ENCODE measurements at regions not wholly inside any gene's neighbourhood (a gene's known extent, or its start where the extent isn't known, plus 50 kb on each side); places are given as distances from the start of the nearest gene placed in this dataset.

- Histone ChIP-seq H3K4me3 (ENCODE audit: low read length in 2 of 2) (no peak overlapping the region), H2AK5ac (ENCODE audit: low read depth, low read length) (no peak overlapping the region), H3K27me3 (ENCODE audit: control insufficient read depth in 3 of 3, insufficient read depth in 3 of 3, low read depth in 1 of 3, low read length in 3 of 3) (no peaks in the 10 kb centered on the region), H3K14ac (ENCODE audit: low read length) (no peak overlapping the region), H3K9ac (ENCODE audit: low read depth, low read length, poor library complexity) (no peak overlapping the region), H2AFZ (ENCODE audit: low read length) (no peak overlapping the region), H3K9me3 (replicated peaks in 1 of 2; ENCODE audit: control insufficient read depth in 2 of 2, insufficient read depth in 1 of 2, low read depth in 1 of 2, low read length in 2 of 2) (no peaks in the 10 kb centered on the region), H3K18ac (ENCODE audit: low read length) (no peak overlapping the region), H4K8ac (ENCODE audit: low read depth, low read length) (no peak overlapping the region), H4K91ac (ENCODE audit: low read depth, low read length, poor library complexity) (no peak overlapping the region), H2BK15ac (ENCODE audit: low read length) (no peak overlapping the region), H2BK5ac (ENCODE audit: low read length) (no peak overlapping the region), H3K23ac (ENCODE audit: low read depth, low read length, poor library complexity) (no peak overlapping the region), H3K4ac (ENCODE audit: low read length) (no peak overlapping the region), H2BK12ac (ENCODE audit: low read length) (no peak overlapping the region), H3K27ac (replicated peaks; ENCODE audit: low read length) (no peak overlapping the region), H3K36me3 (replicated peaks in 1 of 2; ENCODE audit: control insufficient read depth in 2 of 2, insufficient read depth in 2 of 2, low read length in 2 of 2) (no peaks in the 10 kb centered on the region), H2BK120ac (ENCODE audit: low read depth, low read length) (no peak overlapping the region), H3K79me1 (ENCODE audit: low read depth, low read length) (no peaks in the 10 kb centered on the region), H3K4me1 (ENCODE audit: control insufficient read depth in 2 of 2, insufficient read depth in 1 of 2, low read depth in 1 of 2, low read length in 2 of 2) (no peaks in the 10 kb centered on the region), H3K4me2 (ENCODE audit: insufficient read depth, low read length, poor library complexity, severe bottlenecking) (no peak overlapping the region)
- no CpG with 5 or more reads among the region's 4 CpGs for WGBS, 2 donors (ENCODE audit: extremely low coverage in 2 of 2, insufficient read length in 2 of 2, insufficient replicate concordance in 1 of 2)
- no peak for DNase-seq (ENCODE audit: low spot score)
These were observed 348.0 kb upstream of the MEX3C start for GRCh38 chr18:51545446-51545845.

DNA sequence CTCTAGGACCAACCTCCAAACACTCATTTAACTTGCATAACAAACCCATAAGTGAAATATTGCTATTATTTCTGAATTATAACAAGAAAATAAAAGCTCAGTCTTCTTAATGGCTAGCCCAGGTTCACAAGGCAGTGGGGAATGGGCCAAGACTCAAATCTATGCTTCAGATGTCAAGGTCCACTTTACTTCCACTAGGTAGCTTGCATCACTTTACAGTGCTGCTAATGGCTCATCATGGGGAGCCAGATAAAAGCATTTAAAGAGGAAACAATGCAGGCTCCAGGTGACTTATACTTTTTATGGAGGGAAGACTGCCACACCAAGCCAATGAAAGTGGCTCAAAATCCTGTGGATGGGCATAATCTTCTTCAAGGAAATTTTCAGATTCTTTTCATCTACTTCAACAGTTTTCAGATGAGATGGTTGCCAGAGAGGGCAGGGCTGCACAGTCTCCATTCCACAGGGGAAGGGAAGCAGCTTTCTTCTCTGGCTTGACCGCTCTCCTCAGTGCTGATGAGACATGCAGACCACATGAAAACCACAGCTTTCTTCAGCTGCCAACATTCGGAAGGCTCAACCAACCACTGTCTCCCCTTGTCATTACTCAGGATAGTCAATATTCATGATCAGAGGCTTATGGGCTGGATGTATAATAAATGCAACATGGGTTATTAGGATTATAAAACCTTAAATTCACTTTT lies 361.9 kb upstream of the MEX3C start:
- H3K79me1 ChIP-seq (ENCODE audit: low read depth, low read length): no peaks in the 10 kb centered on the region
- H3K18ac ChIP-seq (ENCODE audit: low read length): no peak overlapping the region
- H2BK12ac ChIP-seq (ENCODE audit: low read length): no peak overlapping the region
- no peak overlapping the region for H2AK5ac ChIP-seq (ENCODE audit: low read depth, low read length)
- H3K4me3 ChIP-seq (ENCODE audit: low read length in 2 of 2): no peak overlapping the region
- H2BK120ac ChIP-seq (ENCODE audit: low read depth, low read length): no peak overlapping the region
- no peak overlapping the region for H3K9ac ChIP-seq (ENCODE audit: low read depth, low read length, poor library complexity)
- no peak overlapping the region for H3K14ac ChIP-seq (ENCODE audit: low read length)
- no peak overlapping the region for H3K23ac ChIP-seq (ENCODE audit: low read depth, low read length, poor library complexity)
- no CpG with 5 or more reads among the region's 2 CpGs for WGBS, 2 donors (ENCODE audit: extremely low coverage in 2 of 2, insufficient read length in 2 of 2, insufficient replicate concordance in 1 of 2)
- H3K4ac ChIP-seq (ENCODE audit: low read length): no peak overlapping the region
- H2BK5ac ChIP-seq (ENCODE audit: low read length): no peak overlapping the region
- H3K4me2 ChIP-seq (ENCODE audit: insufficient read depth, low read length, poor library complexity, severe bottlenecking): no peak overlapping the region
- peaks cover 0 to 7% of the 10 kb centered on the region in 2 donors for H3K4me1 ChIP-seq (ENCODE audit: control insufficient read depth in 2 of 2, insufficient read depth in 1 of 2, low read depth in 1 of 2, low read length in 2 of 2)
- H4K8ac ChIP-seq (ENCODE audit: low read depth, low read length): no peak overlapping the region
- H4K91ac ChIP-seq (ENCODE audit: low read depth, low read length, poor library complexity): no peak overlapping the region
- no peaks in the 10 kb centered on the region for H3K36me3 ChIP-seq (replicated peaks in 1 of 2; ENCODE audit: control insufficient read depth in 2 of 2, insufficient read depth in 2 of 2, low read length in 2 of 2)
- H2AFZ ChIP-seq (ENCODE audit: low read length): no peak overlapping the region
- peaks cover 0 to 4% of the 10 kb centered on the region in 2 donors for H3K9me3 ChIP-seq (replicated peaks in 1 of 2; ENCODE audit: control insufficient read depth in 2 of 2, insufficient read depth in 1 of 2, low read depth in 1 of 2, low read length in 2 of 2)
- DNase-seq (ENCODE audit: low spot score): no peak
- no peaks in the 10 kb centered on the region for H3K27me3 ChIP-seq (ENCODE audit: control insufficient read depth in 3 of 3, insufficient read depth in 3 of 3, low read depth in 1 of 3, low read length in 3 of 3)
- no peak overlapping the region for H2BK15ac ChIP-seq (ENCODE audit: low read length)
- H3K27ac ChIP-seq (replicated peaks; ENCODE audit: low read length): no peak overlapping the region

DNA sequence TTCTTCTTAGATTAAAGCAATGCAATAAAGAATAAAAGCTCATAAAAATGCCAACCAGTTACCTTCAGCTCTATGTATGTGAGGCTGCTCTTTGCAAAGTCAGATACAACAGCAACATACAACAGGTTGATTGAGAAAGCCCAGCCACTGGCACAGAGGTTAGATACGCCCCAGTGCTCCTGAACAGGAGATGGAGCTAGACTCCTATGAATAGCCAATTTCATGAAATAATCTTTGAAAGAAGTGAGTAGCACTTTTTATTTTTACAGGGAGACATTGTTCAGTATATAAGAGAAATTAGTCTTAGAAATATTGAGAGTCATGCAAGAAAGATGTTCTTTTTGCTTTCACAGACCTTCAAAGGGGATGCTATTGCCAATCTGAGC lies 362.4 kb upstream of the MEX3C start:
- no peak overlapping the region for H2AFZ ChIP-seq (ENCODE audit: low read length)
- no peak overlapping the region for H3K18ac ChIP-seq (ENCODE audit: low read length)
- WGBS, 2 donors (ENCODE audit: extremely low coverage in 2 of 2, insufficient read length in 2 of 2, insufficient replicate concordance in 1 of 2): no CpG with 5 or more reads among the region's 1 CpG
- H3K4me3 ChIP-seq (ENCODE audit: low read length in 2 of 2): no peak overlapping the region
- H2BK120ac ChIP-seq (ENCODE audit: low read depth, low read length): no peak overlapping the region
- no peak for DNase-seq (ENCODE audit: low spot score)
- H3K79me1 ChIP-seq (ENCODE audit: low read depth, low read length): no peaks in the 10 kb centered on the region
- H2BK5ac ChIP-seq (ENCODE audit: low read length): no peak overlapping the region
- no peaks in the 10 kb centered on the region for H3K27me3 ChIP-seq (ENCODE audit: control insufficient read depth in 3 of 3, insufficient read depth in 3 of 3, low read depth in 1 of 3, low read length in 3 of 3)
- H3K27ac ChIP-seq (replicated peaks; ENCODE audit: low read length): no peak overlapping the region
- peaks cover 0 to 7% of the 10 kb centered on the region in 2 donors for H3K4me1 ChIP-seq (ENCODE audit: control insufficient read depth in 2 of 2, insufficient read depth in 1 of 2, low read depth in 1 of 2, low read length in 2 of 2)
- no peak overlapping the region for H4K8ac ChIP-seq (ENCODE audit: low read depth, low read length)
- H3K9me3 ChIP-seq (replicated peaks in 1 of 2; ENCODE audit: control insufficient read depth in 2 of 2, insufficient read depth in 1 of 2, low read depth in 1 of 2, low read length in 2 of 2): peaks cover 0 to 1% of the 10 kb centered on the region in 2 donors
- H3K23ac ChIP-seq (ENCODE audit: low read depth, low read length, poor library complexity): no peak overlapping the region
- no peak overlapping the region for H4K91ac ChIP-seq (ENCODE audit: low read depth, low read length, poor library complexity)
- H2AK5ac ChIP-seq (ENCODE audit: low read depth, low read length): no peak overlapping the region
- H3K9ac ChIP-seq (ENCODE audit: low read depth, low read length, poor library complexity): no peak overlapping the region
- no peak overlapping the region for H2BK12ac ChIP-seq (ENCODE audit: low read length)
- no peak overlapping the region for H3K4ac ChIP-seq (ENCODE audit: low read length)
- H2BK15ac ChIP-seq (ENCODE audit: low read length): no peak overlapping the region
- H3K36me3 ChIP-seq (replicated peaks in 1 of 2; ENCODE audit: control insufficient read depth in 2 of 2, insufficient read depth in 2 of 2, low read length in 2 of 2): no peaks in the 10 kb centered on the region
- no peak overlapping the region for H3K14ac ChIP-seq (ENCODE audit: low read length)
- no peak overlapping the region for H3K4me2 ChIP-seq (ENCODE audit: insufficient read depth, low read length, poor library complexity, severe bottlenecking)

DNA sequence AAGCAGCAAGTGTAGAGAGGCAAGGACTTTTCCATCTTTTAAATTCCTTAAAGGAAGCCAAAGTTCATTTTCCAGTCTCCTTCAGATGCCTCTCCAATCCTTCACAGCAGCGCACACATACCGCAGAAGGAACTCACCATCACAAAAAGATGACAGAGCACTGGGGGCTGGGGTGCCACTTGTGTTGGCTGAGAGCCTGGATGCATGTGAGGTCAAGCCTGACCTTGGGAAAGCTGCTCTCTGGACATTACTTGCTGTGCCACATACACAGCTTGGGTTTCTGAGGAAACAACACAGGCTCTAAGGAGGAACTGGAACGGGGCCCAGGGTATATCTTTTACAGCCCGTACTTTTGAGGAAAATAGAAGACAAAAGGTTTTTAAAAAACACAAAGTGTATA lies 364.3 kb upstream of the MEX3C start:
- Histone ChIP-seq H3K4me2 (ENCODE audit: insufficient read depth, low read length, poor library complexity, severe bottlenecking) (no peak overlapping the region), H2BK15ac (ENCODE audit: low read length) (no peak overlapping the region), H4K8ac (ENCODE audit: low read depth, low read length) (no peak overlapping the region), H2BK12ac (ENCODE audit: low read length) (no peak overlapping the region), H3K36me3 (replicated peaks in 1 of 2; ENCODE audit: control insufficient read depth in 2 of 2, insufficient read depth in 2 of 2, low read length in 2 of 2) (no peaks in the 10 kb centered on the region), H3K18ac (ENCODE audit: low read length) (no peak overlapping the region), H3K14ac (ENCODE audit: low read length) (no peak overlapping the region), H2BK120ac (ENCODE audit: low read depth, low read length) (no peak overlapping the region), H2AFZ (ENCODE audit: low read length) (no peak overlapping the region), H3K27ac (replicated peaks; ENCODE audit: low read length) (no peak overlapping the region), H3K4me1 (ENCODE audit: control insufficient read depth in 2 of 2, insufficient read depth in 1 of 2, low read depth in 1 of 2, low read length in 2 of 2) (peaks cover 0 to 7% of the 10 kb centered on the region in 2 donors), H3K4ac (ENCODE audit: low read length) (no peak overlapping the region), H3K4me3 (ENCODE audit: low read length in 2 of 2) (no peak overlapping the region), H3K23ac (ENCODE audit: low read depth, low read length, poor library complexity) (no peak overlapping the region), H2BK5ac (ENCODE audit: low read length) (no peak overlapping the region), H4K91ac (ENCODE audit: low read depth, low read length, poor library complexity) (no peak overlapping the region), H3K9ac (ENCODE audit: low read depth, low read length, poor library complexity) (no peak overlapping the region), H3K27me3 (ENCODE audit: control insufficient read depth in 3 of 3, insufficient read depth in 3 of 3, low read depth in 1 of 3, low read length in 3 of 3) (no peaks in the 10 kb centered on the region), H2AK5ac (ENCODE audit: low read depth, low read length) (no peak overlapping the region), H3K9me3 (replicated peaks in 1 of 2; ENCODE audit: control insufficient read depth in 2 of 2, insufficient read depth in 1 of 2, low read depth in 1 of 2, low read length in 2 of 2) (peaks cover 0 to 1% of the 10 kb centered on the region in 2 donors), H3K79me1 (ENCODE audit: low read depth, low read length) (no peaks in the 10 kb centered on the region)
- no CpG with 5 or more reads among the region's 4 CpGs for WGBS, 2 donors (ENCODE audit: extremely low coverage in 2 of 2, insufficient read length in 2 of 2, insufficient replicate concordance in 1 of 2)
- DNase-seq (ENCODE audit: low spot score): no peak
